HepG2 (cell line): ENCODE measurements at regions not wholly inside any gene's neighbourhood (a gene's known extent, or its start where the extent isn't known, plus 50 kb on each side); places are given as distances from the start of the nearest gene placed in this dataset.

Experiments used
- GABPA ChIP-seq, 2 experiments: IDR thresholded peaks; 2 replicates each; pipeline ENCODE4 v1.6.1; 2011 to 2016; ENCODE audit warnings: low read depth in 2 of 2, low read length in 1 of 2, missing biosample characterization in 1 of 2, missing genetic modification characterization in 1 of 2
- IRF2 ChIP-seq: IDR thresholded peaks from 2 replicates; pipeline ENCODE4 v1.6.1; 2018; ENCODE audit warnings: missing genetic modification reagents, missing compliant biosample characterization
- MLLT10 ChIP-seq: sonication (generic); formaldehyde crosslinking; IDR thresholded peaks from 2 replicates; pipeline ENCODE4 v1.4.0; 2020; ENCODE audit warnings: missing genetic modification reagents
- MTA3 ChIP-seq: sonication (generic); formaldehyde crosslinking; IDR thresholded peaks from 2 replicates; pipeline ENCODE4 v1.4.0; 2020; ENCODE audit warnings: missing genetic modification reagents
- NR3C1 ChIP-seq: sonication (generic); formaldehyde crosslinking; IDR thresholded peaks from 2 replicates; pipeline ENCODE4 v1.4.0; 2020; ENCODE audit warnings: missing genetic modification reagents
- POLR2A ChIP-seq, 2 experiments: IDR thresholded peaks; 2 replicates each; pipeline ENCODE4 v1.6.1; 2011; ENCODE audit warnings: low read depth in 2 of 2, low read length in 2 of 2, mild to moderate bottlenecking in 1 of 2, moderate library complexity in 1 of 2; ENCODE audit not compliant: insufficient read depth in 1 of 2
- RARG ChIP-seq: sonication (generic); formaldehyde crosslinking; IDR thresholded peaks from 2 replicates; pipeline ENCODE4 v1.4.0; 2020; ENCODE audit warnings: low read depth, mild to moderate bottlenecking, missing genetic modification reagents
- SRF ChIP-seq: IDR thresholded peaks from 2 replicates; pipeline ENCODE4 v1.6.1; 2011; ENCODE audit warnings: mild to moderate bottlenecking, low read depth, low read length, moderate library complexity
- TCF7L2 ChIP-seq: IDR thresholded peaks from 2 replicates; pipeline ENCODE4 v1.6.1; 2011; ENCODE audit warnings: mild to moderate bottlenecking, low read depth, low read length, moderate library complexity
- ZNF263 ChIP-seq: sonication (generic); formaldehyde crosslinking; IDR thresholded peaks from 2 replicates; pipeline ENCODE4 v1.4.0; 2020; ENCODE audit warnings: missing genetic modification reagents
- TF ChIP-seq, protein P1 (sequence below), 2 experiments: IDR thresholded peaks; 2 replicates each; pipeline ENCODE4 v1.6.1; 2011 to 2012; ENCODE audit warnings: low read length in 2 of 2, borderline replicate concordance in 1 of 2, low read depth in 1 of 2, mild to moderate bottlenecking in 1 of 2, moderate library complexity in 1 of 2
- TF ChIP-seq, protein P2 (sequence below): sonication (generic); formaldehyde crosslinking; IDR thresholded peaks from 2 replicates; pipeline ENCODE4 v1.5.0; 2020; ENCODE audit warnings: mild to moderate bottlenecking, missing genetic modification reagents, moderate library complexity
- TF ChIP-seq, protein P3 (sequence below): sonication (generic); formaldehyde crosslinking; conservative IDR thresholded peaks from 2 replicates; pipeline ENCODE4 v1.4.0; 2020; ENCODE audit warnings: mild to moderate bottlenecking, missing genetic modification reagents, moderate library complexity

DNA sequence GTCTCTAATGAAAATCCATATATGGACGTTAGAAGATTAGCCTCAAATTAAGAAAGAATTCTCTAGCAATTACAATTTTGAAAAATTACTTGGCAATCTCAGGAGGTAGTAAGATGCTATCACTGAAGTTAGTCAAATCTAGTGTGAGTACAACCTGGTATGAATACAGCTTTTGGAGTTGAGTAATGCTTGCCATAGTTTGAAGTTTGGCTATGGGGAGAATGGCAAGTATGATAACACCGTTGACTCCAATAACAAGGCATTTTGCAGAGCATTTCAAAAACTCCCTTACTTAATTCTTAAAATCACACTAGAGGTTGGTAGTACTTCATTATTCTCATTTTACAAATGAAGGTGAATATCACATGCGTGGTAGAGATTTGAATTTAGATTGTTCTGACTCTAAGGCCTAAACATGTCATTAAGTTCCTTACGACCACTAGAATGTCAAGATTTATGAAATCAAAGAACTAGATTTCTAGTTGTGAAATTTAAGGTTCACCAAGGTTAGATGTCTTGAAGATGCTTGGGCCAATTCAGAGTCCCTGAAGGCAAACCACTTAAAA is 355.4 kb downstream of the ETS1 start:
- TF ChIP-seq, protein P1, sequence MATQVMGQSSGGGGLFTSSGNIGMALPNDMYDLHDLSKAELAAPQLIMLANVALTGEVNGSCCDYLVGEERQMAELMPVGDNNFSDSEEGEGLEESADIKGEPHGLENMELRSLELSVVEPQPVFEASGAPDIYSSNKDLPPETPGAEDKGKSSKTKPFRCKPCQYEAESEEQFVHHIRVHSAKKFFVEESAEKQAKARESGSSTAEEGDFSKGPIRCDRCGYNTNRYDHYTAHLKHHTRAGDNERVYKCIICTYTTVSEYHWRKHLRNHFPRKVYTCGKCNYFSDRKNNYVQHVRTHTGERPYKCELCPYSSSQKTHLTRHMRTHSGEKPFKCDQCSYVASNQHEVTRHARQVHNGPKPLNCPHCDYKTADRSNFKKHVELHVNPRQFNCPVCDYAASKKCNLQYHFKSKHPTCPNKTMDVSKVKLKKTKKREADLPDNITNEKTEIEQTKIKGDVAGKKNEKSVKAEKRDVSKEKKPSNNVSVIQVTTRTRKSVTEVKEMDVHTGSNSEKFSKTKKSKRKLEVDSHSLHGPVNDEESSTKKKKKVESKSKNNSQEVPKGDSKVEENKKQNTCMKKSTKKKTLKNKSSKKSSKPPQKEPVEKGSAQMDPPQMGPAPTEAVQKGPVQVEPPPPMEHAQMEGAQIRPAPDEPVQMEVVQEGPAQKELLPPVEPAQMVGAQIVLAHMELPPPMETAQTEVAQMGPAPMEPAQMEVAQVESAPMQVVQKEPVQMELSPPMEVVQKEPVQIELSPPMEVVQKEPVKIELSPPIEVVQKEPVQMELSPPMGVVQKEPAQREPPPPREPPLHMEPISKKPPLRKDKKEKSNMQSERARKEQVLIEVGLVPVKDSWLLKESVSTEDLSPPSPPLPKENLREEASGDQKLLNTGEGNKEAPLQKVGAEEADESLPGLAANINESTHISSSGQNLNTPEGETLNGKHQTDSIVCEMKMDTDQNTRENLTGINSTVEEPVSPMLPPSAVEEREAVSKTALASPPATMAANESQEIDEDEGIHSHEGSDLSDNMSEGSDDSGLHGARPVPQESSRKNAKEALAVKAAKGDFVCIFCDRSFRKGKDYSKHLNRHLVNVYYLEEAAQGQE (IDR thresholded peaks at IDR 0.05; ENCODE audit: borderline replicate concordance in 1 of 2, low read depth in 1 of 2, low read length in 2 of 2): no peak
- TF ChIP-seq NR3C1 (no peak), MLLT10 (CRISPR knock-in tag) (no peak), TCF7L2 (no peak), RARG (CRISPR knock-in tag) (no peak), MTA3 (CRISPR knock-in tag) (no peak), SRF (no peak), IRF2 (CRISPR knock-in tag) (no peak), ZNF263 (CRISPR knock-in tag) (no peak), GABPA (IDR thresholded peaks at IDR 0.05; ENCODE audit: low read depth, low read length) (no peak), GABPA (CRISPR knock-in tag; IDR thresholded peaks at IDR 0.05; ENCODE audit: low read depth) (no peak), POLR2A (IDR thresholded peaks at IDR 0.05; ENCODE audit: insufficient read depth in 1 of 2, low read depth in 2 of 2, low read length in 2 of 2) (no peak)
- TF ChIP-seq, protein P2, sequence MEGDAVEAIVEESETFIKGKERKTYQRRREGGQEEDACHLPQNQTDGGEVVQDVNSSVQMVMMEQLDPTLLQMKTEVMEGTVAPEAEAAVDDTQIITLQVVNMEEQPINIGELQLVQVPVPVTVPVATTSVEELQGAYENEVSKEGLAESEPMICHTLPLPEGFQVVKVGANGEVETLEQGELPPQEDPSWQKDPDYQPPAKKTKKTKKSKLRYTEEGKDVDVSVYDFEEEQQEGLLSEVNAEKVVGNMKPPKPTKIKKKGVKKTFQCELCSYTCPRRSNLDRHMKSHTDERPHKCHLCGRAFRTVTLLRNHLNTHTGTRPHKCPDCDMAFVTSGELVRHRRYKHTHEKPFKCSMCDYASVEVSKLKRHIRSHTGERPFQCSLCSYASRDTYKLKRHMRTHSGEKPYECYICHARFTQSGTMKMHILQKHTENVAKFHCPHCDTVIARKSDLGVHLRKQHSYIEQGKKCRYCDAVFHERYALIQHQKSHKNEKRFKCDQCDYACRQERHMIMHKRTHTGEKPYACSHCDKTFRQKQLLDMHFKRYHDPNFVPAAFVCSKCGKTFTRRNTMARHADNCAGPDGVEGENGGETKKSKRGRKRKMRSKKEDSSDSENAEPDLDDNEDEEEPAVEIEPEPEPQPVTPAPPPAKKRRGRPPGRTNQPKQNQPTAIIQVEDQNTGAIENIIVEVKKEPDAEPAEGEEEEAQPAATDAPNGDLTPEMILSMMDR: no peak
- TF ChIP-seq, protein P3, sequence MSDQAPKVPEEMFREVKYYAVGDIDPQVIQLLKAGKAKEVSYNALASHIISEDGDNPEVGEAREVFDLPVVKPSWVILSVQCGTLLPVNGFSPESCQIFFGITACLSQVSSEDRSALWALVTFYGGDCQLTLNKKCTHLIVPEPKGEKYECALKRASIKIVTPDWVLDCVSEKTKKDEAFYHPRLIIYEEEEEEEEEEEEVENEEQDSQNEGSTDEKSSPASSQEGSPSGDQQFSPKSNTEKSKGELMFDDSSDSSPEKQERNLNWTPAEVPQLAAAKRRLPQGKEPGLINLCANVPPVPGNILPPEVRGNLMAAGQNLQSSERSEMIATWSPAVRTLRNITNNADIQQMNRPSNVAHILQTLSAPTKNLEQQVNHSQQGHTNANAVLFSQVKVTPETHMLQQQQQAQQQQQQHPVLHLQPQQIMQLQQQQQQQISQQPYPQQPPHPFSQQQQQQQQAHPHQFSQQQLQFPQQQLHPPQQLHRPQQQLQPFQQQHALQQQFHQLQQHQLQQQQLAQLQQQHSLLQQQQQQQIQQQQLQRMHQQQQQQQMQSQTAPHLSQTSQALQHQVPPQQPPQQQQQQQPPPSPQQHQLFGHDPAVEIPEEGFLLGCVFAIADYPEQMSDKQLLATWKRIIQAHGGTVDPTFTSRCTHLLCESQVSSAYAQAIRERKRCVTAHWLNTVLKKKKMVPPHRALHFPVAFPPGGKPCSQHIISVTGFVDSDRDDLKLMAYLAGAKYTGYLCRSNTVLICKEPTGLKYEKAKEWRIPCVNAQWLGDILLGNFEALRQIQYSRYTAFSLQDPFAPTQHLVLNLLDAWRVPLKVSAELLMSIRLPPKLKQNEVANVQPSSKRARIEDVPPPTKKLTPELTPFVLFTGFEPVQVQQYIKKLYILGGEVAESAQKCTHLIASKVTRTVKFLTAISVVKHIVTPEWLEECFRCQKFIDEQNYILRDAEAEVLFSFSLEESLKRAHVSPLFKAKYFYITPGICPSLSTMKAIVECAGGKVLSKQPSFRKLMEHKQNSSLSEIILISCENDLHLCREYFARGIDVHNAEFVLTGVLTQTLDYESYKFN (CRISPR knock-in tag): no peak
